Stimulated activated CD4-positive, alpha-beta T cell treated with anti-CD3 and anti-CD28 coated beads, Interleukin-12 subunit alpha, Interleukin-12 subunit beta, amount 100 ng/mL, for 48 hours (primary cell): ENCODE measurements at regions not wholly inside any gene's neighbourhood (a gene's known extent, or its start where the extent isn't known, plus 50 kb on each side); places are given as distances from the start of the nearest gene placed in this dataset.
"Not testable (repeated sequence)": the region's sequence is repeated elsewhere in the genome, so short reads cannot be mapped to it uniquely, and the experiment has no call there.

Experiments
- DNase-seq, 3 donors: peaks; one replicate each; pipeline ENCODE4 v3.0.0-alpha.2; 2020; ENCODE audit warnings: low read depth in 2 of 3, low spot score in 1 of 3

GRCh38 chr12:90618586-90618985, 336.4 kb downstream of the CCER1 start:
- no peak for DNase-seq

GRCh38 chr12:90611891-90612290, 343.1 kb downstream of the CCER1 start:
- DNase-seq = no peak

DNA sequence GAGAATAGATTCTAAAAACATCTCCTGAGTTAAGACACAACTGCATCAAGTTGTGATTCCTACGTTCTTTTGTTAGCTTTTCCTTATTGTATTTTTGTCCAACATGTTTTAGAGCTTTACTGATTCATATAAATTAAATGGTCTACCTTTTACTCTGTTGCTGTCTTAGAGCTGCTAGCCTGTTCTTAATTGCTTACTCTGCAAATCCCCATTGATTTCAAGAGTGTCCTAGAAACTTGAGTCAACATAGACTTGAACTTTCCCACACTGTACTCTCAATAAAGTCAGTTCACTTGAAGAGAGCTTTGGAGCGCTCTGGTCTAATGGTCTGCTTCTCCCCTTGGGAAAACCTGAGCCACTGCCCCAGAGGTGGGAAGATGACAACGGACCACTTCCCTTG, 343.9 kb downstream of the CCER1 start:
- no peak for DNase-seq

- no peak for DNase-seq
These were observed 361.2 kb downstream of the CCER1 start for GRCh38 chr12:90593596-90594295.

DNA sequence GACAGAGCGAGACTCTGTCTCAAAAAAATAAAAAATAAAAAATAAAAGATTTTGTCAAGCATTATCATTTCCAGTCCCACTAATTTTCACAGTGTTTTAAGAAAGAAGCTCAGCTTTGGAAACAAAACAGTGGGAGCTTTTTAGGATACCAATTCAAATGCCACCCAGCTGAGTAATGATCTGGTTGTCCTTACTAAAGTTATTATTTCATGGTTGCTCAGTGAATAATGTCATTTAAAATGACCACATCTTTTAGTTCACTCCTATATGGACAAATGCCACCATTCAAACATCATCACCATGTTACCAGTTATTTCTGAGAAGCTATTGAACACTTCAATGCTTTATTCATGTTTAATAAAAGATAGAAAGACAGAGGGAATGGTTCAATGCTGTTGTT, 365.0 kb downstream of the CCER1 start:
- no peak for DNase-seq

- DNase-seq = no peak
These were observed 369.2 kb downstream of the CCER1 start for GRCh38 chr12:90585640-90586304.

- no peak for DNase-seq
These were observed 378.3 kb downstream of the CCER1 start for GRCh38 chr12:90576707-90577106.

DNA sequence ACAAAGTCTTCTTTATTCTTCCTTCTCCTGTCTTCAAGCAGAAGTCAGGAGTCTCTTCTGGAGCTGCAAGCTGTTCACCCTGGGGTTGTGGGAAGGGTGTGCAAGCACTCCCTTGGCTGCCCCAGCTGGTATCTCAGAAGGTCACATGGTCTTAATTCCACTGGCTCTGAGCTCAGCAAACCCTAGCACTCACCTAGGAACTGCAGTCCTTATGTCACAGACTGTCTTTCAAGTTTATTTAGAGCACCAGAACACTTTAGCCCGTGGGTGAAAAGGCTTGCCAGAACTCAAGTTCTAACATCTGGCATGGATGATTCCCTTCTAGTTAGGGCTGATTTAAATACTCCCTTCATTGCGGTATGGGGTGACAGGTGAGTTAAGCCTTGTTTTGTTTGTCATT, 379.0 kb downstream of the CCER1 start:
- no peak for DNase-seq

- DNase-seq = no peak
These were observed 380.3 kb downstream of the CCER1 start for GRCh38 chr12:90574676-90575075.

- DNase-seq = no peak
These were observed 382.2 kb downstream of the CCER1 start for GRCh38 chr12:90572778-90573177.

DNA sequence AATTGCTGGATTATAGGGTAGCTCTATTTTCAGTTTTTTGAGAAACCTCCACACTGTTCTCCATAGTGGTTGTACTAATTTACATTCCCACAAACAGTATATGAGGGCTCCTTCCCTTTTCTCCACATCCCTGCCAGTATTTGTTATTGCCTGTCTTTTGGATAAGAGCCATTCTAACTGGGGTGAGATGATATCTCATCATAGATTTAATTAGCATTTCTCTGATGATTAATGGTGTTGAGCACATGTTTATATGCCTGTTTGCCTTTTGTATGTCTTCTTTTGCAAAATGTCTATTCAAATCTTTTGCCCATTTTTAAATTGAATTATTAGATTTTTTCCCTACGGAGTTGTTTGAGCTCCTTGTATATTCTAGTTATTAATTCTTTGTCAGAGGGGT, 385.3 kb downstream of the CCER1 start:
- DNase-seq = no peak

DNA sequence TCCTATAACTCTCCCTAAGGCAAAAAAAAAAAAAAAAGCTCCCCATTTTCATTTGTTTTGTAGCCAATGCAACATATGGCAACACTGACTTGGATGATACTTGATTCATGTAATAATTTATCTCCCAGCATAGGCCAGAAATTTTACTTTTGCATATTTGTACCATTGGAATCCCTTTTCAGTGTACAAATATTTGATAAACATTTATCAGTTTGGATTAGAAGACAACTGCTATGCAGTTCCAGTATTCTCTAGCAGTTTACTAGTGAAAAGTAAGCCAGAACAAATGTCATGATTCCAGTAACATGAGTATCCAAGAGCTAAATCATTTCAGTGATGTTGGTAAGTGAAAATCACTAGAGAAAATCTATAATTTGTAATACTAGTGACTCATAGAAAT, 392.3 kb downstream of the CCER1 start:
- no peak for DNase-seq

DNA sequence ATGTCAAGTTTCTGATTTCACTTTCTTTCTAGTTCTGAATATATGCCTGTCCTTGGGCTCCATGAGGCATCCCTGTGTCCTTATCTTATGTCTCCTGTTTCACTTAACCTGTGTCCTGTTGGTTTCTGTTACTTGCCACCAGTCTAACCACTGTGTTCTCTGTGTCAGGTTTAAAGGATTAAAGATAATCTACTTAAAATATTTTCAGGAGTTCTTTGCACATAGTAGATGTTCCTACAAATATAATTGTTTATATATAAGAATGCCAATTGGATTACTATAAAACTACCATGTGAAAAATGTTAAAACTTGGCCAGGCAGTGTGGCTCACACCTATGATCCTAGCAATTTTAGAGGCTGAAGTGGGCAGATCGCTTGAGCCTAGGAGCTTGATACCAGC, 406.4 kb downstream of the CCER1 start:
- no peak for DNase-seq

- DNase-seq = no peak
These were observed 408.5 kb downstream of the CCER1 start for GRCh38 chr12:90546511-90546910.

DNA sequence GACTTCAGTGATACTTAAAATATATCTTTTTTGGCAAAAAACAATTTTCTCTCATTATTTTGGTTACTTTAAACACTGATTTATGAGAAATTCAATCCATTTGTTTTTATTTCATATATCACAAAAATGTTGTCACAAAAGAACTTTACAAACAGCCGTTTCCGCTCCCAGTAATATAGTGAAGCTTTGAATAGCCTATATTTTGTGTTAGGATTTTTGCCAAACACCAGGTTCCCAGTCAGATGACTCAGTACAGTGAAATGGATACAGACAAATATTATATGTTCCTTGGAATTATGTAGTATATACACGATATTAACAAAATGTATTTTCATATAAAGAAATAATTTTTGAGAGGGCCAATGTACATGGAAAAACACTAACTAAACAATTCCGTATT, 411.1 kb downstream of the CCER1 start:
- no peak for DNase-seq

- no peak for DNase-seq
These were observed 411.6 kb downstream of the CCER1 start for GRCh38 chr12:90543374-90543773.

- not testable (repeated sequence) for DNase-seq
These were observed 412.1 kb downstream of the CCER1 start for GRCh38 chr12:90542852-90543251.

DNA sequence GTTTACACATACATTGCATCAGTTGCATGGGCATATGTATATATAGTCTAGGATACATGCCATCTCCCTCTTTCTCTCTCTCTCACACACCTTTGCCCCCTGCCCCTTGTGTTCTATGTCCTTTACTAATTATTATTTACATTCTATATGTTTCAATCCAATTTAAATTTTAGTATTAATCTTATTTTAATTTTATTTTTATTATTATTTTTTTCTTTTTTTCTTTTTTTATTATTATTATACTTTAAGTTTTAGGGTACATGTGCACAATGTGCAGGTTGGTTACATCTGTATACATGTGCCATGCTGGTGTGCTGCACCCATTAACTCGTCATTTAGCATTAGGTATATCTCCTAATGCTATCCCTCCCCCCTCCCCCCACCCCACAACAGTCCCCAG, 421.1 kb downstream of the CCER1 start:
- not testable (repeated sequence) for DNase-seq

DNA sequence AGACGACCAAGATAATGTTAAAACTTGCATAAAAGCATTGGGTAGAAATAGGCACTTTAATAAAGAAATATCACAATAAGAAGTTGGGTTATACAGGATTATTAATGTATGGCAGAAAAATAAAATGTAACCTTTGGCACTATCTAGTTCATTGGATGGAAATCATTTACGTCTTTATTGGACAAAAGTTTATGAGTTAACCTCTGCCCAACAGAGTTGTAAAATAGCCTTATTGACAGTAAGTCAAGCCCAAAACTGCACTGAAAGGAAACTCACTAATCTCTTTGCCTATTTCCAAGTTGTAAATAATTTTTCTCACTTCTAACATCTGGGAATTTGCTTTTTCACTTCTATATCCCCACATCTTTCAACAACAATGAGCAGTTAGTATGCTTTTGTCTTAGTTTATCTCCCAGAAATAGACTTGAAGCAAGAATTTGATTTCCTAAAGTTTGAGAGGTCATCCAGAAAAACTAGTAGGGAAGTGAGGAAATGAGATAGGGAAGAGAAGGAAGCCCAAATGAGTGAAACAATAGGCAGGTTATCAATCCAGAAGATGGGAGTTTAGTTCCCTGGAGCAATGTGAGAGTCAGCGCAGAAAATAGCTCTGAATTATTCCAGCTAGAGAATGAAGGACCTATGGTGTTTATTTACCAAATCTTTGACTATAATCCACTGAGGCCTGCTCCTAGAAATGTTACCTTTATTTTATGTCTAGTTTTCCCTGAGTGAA, 434.8 kb downstream of the CCER1 start:
- no peak for DNase-seq

DNA sequence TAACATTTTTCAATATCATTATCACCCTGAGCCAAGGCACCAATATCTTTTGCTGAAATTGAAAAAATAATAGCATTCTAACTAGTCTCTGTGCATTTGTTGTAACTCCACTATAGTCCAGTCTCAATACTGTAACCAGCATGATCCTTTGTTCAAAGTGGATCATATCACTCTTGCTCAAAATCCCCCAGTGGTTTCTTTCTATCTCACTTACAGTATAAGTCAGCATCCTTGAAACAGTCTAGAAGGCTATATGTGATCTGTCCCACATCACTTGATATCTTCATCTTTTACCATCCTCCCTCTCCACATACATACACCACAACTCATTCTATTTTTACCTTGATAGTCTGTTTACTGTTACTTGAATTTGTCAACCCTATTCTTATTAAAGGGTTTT, 435.7 kb downstream of the CCER1 start:
- no peak for DNase-seq

DNA sequence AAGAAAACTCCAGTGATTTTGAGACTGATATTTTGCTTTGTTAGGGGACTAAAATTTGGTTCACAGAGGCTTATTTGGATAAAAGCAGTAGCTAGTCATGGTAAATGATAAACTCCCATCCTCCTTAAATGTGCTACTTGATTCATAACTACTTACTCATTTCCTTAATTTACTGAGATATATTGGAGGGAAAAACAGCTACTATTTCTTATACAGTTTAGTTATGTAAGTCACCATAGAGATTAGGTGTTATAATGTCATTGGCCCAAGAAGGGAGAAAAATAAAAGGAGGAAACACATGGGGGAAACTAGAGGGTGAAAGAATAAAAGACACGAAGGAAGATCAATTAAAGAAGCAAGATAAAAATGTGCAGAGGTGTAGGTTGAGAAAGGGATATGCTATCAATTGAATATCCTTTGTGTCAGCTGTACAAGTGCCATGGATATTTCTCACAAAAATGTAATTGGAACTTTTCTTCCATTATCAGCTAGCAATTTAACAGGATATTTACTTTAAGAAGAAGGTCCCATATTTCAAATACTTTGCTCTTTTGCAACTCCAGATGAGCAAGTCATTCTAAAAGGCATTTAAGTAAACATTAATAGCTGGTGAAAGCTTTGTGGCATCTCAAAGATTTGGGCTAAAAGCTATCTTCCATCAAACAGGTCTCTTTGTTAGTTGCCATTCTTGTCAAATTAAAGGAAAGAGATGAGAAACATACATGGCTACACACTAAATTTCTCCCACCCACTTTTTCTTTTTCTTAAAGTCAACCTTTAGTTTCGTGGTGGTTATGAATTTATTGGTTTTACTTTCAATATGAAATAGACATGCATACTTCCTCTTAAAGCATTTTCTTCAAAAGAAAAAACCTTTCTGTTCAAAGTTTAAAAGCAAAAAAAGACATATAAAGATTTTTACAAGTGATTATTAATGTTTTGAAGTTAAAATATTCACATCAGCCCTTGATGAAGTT, 439.5 kb downstream of the CCER1 start:
- DNase-seq = no peak
